ENCODE measurements at regions not wholly inside any gene's neighbourhood (a gene's known extent, or its start where the extent isn't known, plus 50 kb on each side); places are given as distances from the start of the nearest gene placed in this dataset.

- no peak for TF ChIP-seq CTCF (IDR thresholded peaks at IDR 0.05)
- TF ChIP-seq EZH2 (IDR thresholded peaks at IDR 0.05; ENCODE audit: borderline replicate concordance, insufficient read depth, low read depth, low read length, poor library complexity, severe bottlenecking), result no peak
These were observed 71.8 kb upstream of the CD180 start for GRCh38 chr5:67268231-67269021.

Measured in B cell (primary cell).